ENCODE measurements at regions not wholly inside any gene's neighbourhood (a gene's known extent, or its start where the extent isn't known, plus 50 kb on each side); places are given as distances from the start of the nearest gene placed in this dataset.
"Not testable (repeated sequence)": the region's sequence is repeated elsewhere in the genome, so short reads cannot be mapped to it uniquely, and the experiment has no call there.

DNA sequence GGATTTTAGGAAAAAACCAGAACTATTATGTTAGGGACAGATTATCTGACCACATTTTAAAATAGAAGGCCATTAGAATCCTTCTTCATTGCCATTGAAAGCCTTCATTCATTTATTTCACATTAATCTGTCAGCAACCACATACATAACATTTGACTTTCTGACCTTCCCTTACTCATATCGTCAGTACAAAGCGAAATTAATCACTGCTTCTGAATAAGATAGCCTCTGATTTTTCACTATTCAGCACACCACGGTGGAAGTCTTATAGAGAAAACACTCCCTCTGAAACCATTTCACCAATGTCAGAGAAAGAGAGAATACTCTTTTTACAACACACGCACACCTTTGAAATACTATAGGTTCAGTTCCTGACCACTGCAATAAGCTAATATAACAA lies 442.5 kb upstream of the ID4 start:
- POLR2A ChIA-PET = no interaction called here

DNA sequence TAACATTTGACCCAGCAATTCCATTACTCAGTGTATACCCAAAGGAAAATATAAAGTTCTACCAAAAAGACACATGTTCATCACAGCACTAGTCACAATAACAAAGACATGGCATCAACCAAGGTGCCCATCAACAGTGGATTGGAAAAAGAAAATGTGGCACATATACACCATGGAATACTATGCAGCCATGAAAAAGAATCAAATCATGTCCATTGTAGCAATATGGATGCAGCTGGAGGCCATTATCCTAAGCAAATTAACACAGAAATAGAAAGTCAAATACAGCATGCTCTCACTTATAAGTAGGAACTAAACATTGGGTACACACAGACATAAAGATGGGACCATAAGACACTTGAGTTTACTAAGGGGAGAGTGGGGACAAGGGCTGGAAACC lies 441.9 kb upstream of the ID4 start:
- DNase-seq (ENCODE audit: extremely low spot score) = no peak
- ChIA-PET CTCF (no interaction called here), POLR2A (no interaction called here)
- TF ChIP-seq ZNF384 (IDR thresholded peaks at IDR 0.05) (no peak), TARDBP (IDR thresholded peaks at IDR 0.05) (no peak), FOXM1 (IDR thresholded peaks at IDR 0.05; ENCODE audit: borderline replicate concordance) (no peak), ARNT (IDR thresholded peaks at IDR 0.05) (no peak), ELF4 (IDR thresholded peaks at IDR 0.05) (no peak), L3MBTL2 (conservative IDR thresholded peaks at IDR 0.05) (no peak), BHLHE40 (IDR thresholded peaks at IDR 0.05; ENCODE audit: borderline replicate concordance) (no peak), LEF1 (IDR thresholded peaks at IDR 0.05; ENCODE audit: borderline replicate concordance) (no peak), FOXA1 (IDR thresholded peaks at IDR 0.05) (no peak), HDGF (IDR thresholded peaks at IDR 0.05; ENCODE audit: borderline replicate concordance) (no peak), FOXK2 (IDR thresholded peaks at IDR 0.05) (no peak)
- TF ChIP-seq, protein P1, sequence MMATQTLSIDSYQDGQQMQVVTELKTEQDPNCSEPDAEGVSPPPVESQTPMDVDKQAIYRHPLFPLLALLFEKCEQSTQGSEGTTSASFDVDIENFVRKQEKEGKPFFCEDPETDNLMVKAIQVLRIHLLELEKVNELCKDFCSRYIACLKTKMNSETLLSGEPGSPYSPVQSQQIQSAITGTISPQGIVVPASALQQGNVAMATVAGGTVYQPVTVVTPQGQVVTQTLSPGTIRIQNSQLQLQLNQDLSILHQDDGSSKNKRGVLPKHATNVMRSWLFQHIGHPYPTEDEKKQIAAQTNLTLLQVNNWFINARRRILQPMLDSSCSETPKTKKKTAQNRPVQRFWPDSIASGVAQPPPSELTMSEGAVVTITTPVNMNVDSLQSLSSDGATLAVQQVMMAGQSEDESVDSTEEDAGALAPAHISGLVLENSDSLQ (IDR thresholded peaks at IDR 0.05) = no peak

More for the DNA sequence above, 442.5 kb upstream of the ID4 start:
- no peak for TF ChIP-seq FOXA1 (IDR thresholded peaks at IDR 0.05)
- TF ChIP-seq FOXM1 (IDR thresholded peaks at IDR 0.05; ENCODE audit: borderline replicate concordance) = no peak
- TF ChIP-seq, protein P1 (IDR thresholded peaks at IDR 0.05) = peak; percentile 55
- CTCF ChIA-PET = no interaction called here
- DNase-seq (ENCODE audit: extremely low spot score) = no peak

DNA sequence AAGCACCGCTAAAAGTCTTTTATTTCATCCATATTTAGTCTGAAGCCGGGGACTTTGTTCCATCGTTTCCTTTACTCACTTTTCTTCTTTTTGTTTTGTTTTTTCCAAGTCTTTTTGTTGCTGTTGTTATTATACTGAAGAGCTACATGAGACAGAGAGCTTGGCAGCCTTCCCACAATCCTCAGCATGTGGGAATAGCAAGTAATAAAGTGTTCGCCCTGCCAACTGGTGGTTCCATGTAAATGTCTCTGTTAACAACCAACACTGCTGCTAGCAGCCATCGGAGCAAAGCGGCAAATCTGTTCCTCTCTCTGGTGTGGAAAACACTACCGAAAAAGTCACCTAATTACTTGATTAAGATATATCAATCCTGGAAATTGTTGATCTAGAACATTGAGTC lies 437.8 kb upstream of the ID4 start:
- TF ChIP-seq ELF4 (IDR thresholded peaks at IDR 0.05) = no peak
- ChIA-PET POLR2A (no interaction called here), CTCF (no interaction called here)
- DNase-seq (ENCODE audit: extremely low spot score) = no peak

DNA sequence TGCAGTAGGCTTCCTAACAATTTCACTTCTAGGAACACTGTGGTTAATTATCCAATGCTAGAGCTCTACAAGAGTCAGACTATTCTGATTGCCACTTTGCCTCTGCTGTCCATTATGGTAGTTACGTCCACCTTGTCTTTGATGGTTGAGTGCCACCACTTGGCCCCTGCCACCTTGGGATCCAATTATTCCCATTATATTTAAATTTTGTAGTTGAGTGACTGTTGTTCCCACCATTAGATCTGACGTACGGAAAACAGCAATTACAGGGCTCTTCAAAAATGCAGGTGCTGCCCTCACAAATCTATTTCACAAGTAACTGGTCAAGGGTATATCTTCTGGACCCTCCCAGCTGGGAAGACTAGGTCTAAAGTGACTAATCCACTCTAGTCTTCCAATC lies 432.3 kb upstream of the ID4 start:
- POLR2A ChIA-PET; DNase-seq (ENCODE audit: extremely low spot score); CTCF ChIA-PET: not testable (repeated sequence)

DNA sequence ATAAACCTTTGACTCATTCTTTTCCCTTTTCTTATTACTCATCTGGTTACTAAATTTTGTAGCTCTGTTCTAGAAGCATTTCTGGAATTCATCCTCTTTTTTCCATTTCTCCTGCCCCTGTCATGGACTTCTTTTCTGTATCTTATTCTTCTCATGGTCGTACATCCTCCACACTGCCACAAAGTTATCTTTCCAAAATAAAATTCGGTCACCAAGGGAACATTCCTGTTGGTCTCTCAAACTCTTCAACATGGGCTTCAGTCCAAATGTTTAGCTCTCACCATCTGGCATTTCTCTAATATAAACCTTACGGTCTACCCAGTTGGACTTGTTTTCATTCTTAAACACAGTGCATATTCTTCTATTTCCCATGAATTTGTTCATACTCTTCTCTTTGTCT lies 428.8 kb upstream of the ID4 start:
- ChIA-PET POLR2A (no interaction called here), CTCF (no interaction called here)
- no peak for DNase-seq (ENCODE audit: extremely low spot score)
- TF ChIP-seq CTBP1 (IDR thresholded peaks at IDR 0.05; ENCODE audit: borderline replicate concordance) (no peak), LEF1 (IDR thresholded peaks at IDR 0.05; ENCODE audit: borderline replicate concordance) (no peak), FOXA1 (IDR thresholded peaks at IDR 0.05) (no peak), SUZ12 (IDR thresholded peaks at IDR 0.05) (no peak), ZNF384 (IDR thresholded peaks at IDR 0.05) (no peak), NFRKB (IDR thresholded peaks at IDR 0.05) (no peak), TARDBP (IDR thresholded peaks at IDR 0.05) (no peak), ARNT (IDR thresholded peaks at IDR 0.05) (no peak), HDGF (IDR thresholded peaks at IDR 0.05; ENCODE audit: borderline replicate concordance) (no peak), FOXM1 (IDR thresholded peaks at IDR 0.05; ENCODE audit: borderline replicate concordance) (no peak), L3MBTL2 (conservative IDR thresholded peaks at IDR 0.05) (no peak), ELF4 (IDR thresholded peaks at IDR 0.05) (no peak)
- TF ChIP-seq, protein P1 (IDR thresholded peaks at IDR 0.05) = no peak

DNA sequence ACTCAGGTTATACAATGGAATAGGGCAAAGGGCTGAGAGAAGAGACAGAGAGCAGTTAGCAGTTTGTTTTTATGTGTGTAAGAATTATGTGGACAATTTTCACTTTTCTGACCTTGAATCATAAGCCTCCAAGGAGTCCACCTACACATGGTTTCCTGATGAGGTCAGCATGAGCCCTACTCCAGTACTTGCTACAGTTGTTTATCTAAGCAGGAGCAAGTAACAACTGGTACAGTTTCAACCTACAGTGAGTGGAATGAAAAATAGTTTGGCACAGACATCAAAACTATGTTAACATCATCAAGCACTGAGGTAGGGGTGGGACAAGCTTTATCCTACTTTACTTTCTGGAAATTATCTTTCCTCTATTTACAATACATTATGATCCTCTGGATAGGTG lies 426.7 kb upstream of the ID4 start:
- POLR2A ChIA-PET = no interaction called here
- TF ChIP-seq HDGF (IDR thresholded peaks at IDR 0.05; ENCODE audit: borderline replicate concordance) (no peak), LEF1 (IDR thresholded peaks at IDR 0.05; ENCODE audit: borderline replicate concordance) (no peak), L3MBTL2 (conservative IDR thresholded peaks at IDR 0.05) (no peak), BHLHE40 (IDR thresholded peaks at IDR 0.05; ENCODE audit: borderline replicate concordance) (no peak), SP1 (IDR thresholded peaks at IDR 0.05) (no peak), CTBP1 (IDR thresholded peaks at IDR 0.05; ENCODE audit: borderline replicate concordance) (no peak), ELF4 (IDR thresholded peaks at IDR 0.05) (no peak), NFRKB (IDR thresholded peaks at IDR 0.05) (no peak), ZNF384 (IDR thresholded peaks at IDR 0.05) (no peak), ARNT (IDR thresholded peaks at IDR 0.05) (no peak), TARDBP (IDR thresholded peaks at IDR 0.05) (no peak), FOXK2 (IDR thresholded peaks at IDR 0.05) (no peak), FOXA1 (IDR thresholded peaks at IDR 0.05) (no peak)
- TF ChIP-seq, protein P1 (IDR thresholded peaks at IDR 0.05) = no peak
- CTCF ChIA-PET = no interaction called here
- no peak for DNase-seq (ENCODE audit: extremely low spot score)

DNA sequence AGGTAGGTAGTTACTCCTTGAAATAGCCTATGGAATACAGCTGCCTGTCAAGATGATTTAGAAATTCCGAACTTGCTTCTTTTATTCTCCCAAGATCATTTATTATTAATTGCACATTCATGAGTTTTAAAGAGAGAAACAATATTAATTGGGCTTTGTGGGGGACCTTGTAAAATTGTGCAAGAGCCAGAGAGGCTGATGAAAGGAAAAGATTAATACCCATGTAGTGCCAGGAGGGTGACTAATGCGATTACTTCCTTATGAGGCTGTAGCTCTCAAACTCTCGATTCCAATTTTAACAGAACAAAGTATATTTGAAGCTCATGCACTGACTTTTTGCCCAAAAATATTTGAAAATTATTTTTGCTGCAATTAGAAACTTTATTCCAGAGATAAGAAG lies 423.8 kb upstream of the ID4 start:
- DNase-seq (ENCODE audit: extremely low spot score) = no peak
- ChIA-PET POLR2A (no interaction called here), CTCF (no interaction called here)
- TF ChIP-seq SP1 (IDR thresholded peaks at IDR 0.05) (no peak), BHLHE40 (IDR thresholded peaks at IDR 0.05; ENCODE audit: borderline replicate concordance) (no peak), L3MBTL2 (conservative IDR thresholded peaks at IDR 0.05) (no peak), ARNT (IDR thresholded peaks at IDR 0.05) (no peak), LEF1 (IDR thresholded peaks at IDR 0.05; ENCODE audit: borderline replicate concordance) (no peak), ZNF384 (IDR thresholded peaks at IDR 0.05) (no peak), FOXM1 (IDR thresholded peaks at IDR 0.05; ENCODE audit: borderline replicate concordance) (no peak), SUZ12 (IDR thresholded peaks at IDR 0.05) (no peak), TARDBP (IDR thresholded peaks at IDR 0.05) (no peak), FOXK2 (IDR thresholded peaks at IDR 0.05) (no peak), NFRKB (IDR thresholded peaks at IDR 0.05) (no peak), CTBP1 (IDR thresholded peaks at IDR 0.05; ENCODE audit: borderline replicate concordance) (no peak), ELF4 (IDR thresholded peaks at IDR 0.05) (no peak), FOXA1 (IDR thresholded peaks at IDR 0.05) (no peak), HDGF (IDR thresholded peaks at IDR 0.05; ENCODE audit: borderline replicate concordance) (no peak)
- TF ChIP-seq, protein P1 (IDR thresholded peaks at IDR 0.05) = no peak

All from HEK293T (cell line).